CD8-positive, alpha-beta memory T cell (primary cell): ENCODE measurements at regions not wholly inside any gene's neighbourhood (a gene's known extent, or its start where the extent isn't known, plus 50 kb on each side); places are given as distances from the start of the nearest gene placed in this dataset.

Source experiments
- CTCF ChIA-PET: fragments of 350-600 bp; sonication (Branson Sonifier 250); formaldehyde crosslinking; loops from one replicate; lab custom pipeline; 2021; ENCODE audit warnings: antibody characterized with exemption; lab: Charles Lee
- POLR2A ChIA-PET: fragments of 350-600 bp; sonication (Branson Sonifier 250); formaldehyde crosslinking; loops from one replicate; lab custom pipeline; 2021; ENCODE audit warnings: antibody characterized with exemption; lab: Charles Lee
- DNase-seq, 5 donors: peaks; one replicate each; pipeline versions ENCODE4 v3.0.0 to v3.0.0-alpha.2; 2020 to 2022; ENCODE audit warnings: mixed read lengths in 1 of 5
- H3K27ac ChIP-seq: one replicate; pipeline ENCODE4 v1.7.0; 2013; ENCODE audit warnings: low read depth, mild to moderate bottlenecking, low read length, moderate library complexity
- H3K27me3 ChIP-seq: 2 replicates; pipeline ENCODE4 v1.7.0; 2013; ENCODE audit warnings: low read length, mild to moderate bottlenecking; ENCODE audit not compliant: insufficient read depth, poor library complexity, severe bottlenecking
- H3K36me3 ChIP-seq: 2 replicates; pipeline ENCODE4 v1.7.0; 2013; ENCODE audit warnings: mild to moderate bottlenecking, low read length, moderate library complexity; ENCODE audit not compliant: insufficient read depth
- H3K4me1 ChIP-seq: 2 replicates; pipeline ENCODE4 v1.7.0; 2013; ENCODE audit warnings: mild to moderate bottlenecking, low read length, moderate library complexity; ENCODE audit not compliant: insufficient read depth
- H3K4me3 ChIP-seq: 2 replicates; pipeline ENCODE4 v1.7.0; 2013; ENCODE audit warnings: mild to moderate bottlenecking, low read length
- H3K9me3 ChIP-seq: 2 replicates; pipeline ENCODE4 v1.7.0; 2013; ENCODE audit warnings: mild to moderate bottlenecking, low read length
- H3K27ac Mint-ChIP-seq, 8 donors: one replicate each; pipeline ENCODE4 v1.8.0; 2020 to 2021; ENCODE audit warnings: mixed read lengths in 8 of 8, mild to moderate bottlenecking in 6 of 8, inconsistent platforms in 3 of 8, moderate library complexity in 3 of 8
- H3K27me3 Mint-ChIP-seq, 2 donors: one replicate each; pipeline ENCODE4 v1.8.0; 2020 to 2021; ENCODE audit warnings: mixed read lengths in 2 of 2, mild to moderate bottlenecking in 1 of 2, moderate library complexity in 1 of 2
- H3K36me3 Mint-ChIP-seq, 3 donors: one replicate each; pipeline ENCODE4 v1.8.0; 2020 to 2021; ENCODE audit warnings: mixed read lengths in 3 of 3, inconsistent platforms in 1 of 3, mild to moderate bottlenecking in 1 of 3
- H3K4me1 Mint-ChIP-seq, 3 donors: one replicate each; pipeline ENCODE4 v1.8.0; 2020 to 2021; ENCODE audit warnings: mixed read lengths in 3 of 3, inconsistent platforms in 1 of 3, mild to moderate bottlenecking in 1 of 3
- H3K4me3 Mint-ChIP-seq, 7 donors: one replicate each; pipeline ENCODE4 v1.8.0; 2020 to 2021; ENCODE audit warnings: mixed read lengths in 7 of 7, mild to moderate bottlenecking in 6 of 7, moderate library complexity in 4 of 7, inconsistent platforms in 2 of 7
- H3K9me3 Mint-ChIP-seq, 5 donors: one replicate each; pipeline ENCODE4 v1.8.0; 2020 to 2022; ENCODE audit warnings: mixed read lengths in 5 of 5, mild to moderate bottlenecking in 3 of 5, moderate library complexity in 2 of 5, inconsistent platforms in 1 of 5

DNA sequence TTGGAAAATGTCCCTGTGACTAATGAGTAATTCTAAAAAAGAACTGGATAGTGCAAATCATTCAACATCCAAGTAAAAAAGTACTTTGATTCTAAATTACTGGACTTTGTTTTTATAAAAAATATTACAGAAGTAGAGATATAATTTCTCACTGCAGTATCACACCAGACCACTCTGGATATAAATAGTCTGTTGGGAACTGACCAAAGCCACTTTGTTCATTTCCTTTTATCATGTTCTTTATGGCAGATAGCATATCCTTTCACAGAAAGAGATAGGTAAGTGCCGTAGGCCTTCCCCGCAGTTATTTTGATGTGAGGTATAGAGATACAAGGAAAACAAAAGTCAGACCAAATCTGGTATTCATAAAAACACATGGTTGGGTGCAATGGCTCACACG, 827.4 kb upstream of the GRAMD2B start:
- Histone ChIP-seq H3K4me3 (no peak overlapping the region), H3K27ac (no peak overlapping the region), H3K9me3 (no peaks in the 10 kb centered on the region), H3K36me3 (no peaks in the 10 kb centered on the region), H3K4me1 (no peaks in the 10 kb centered on the region), H3K27me3 (no peaks in the 10 kb centered on the region)
- no peak for DNase-seq
- ChIA-PET POLR2A (no interaction called here), CTCF (no interaction called here)
- H3K27ac Mint-ChIP-seq = no peak overlapping the region
- H3K9me3 Mint-ChIP-seq = peaks cover 0 to 11% (median 5%) of the 10 kb centered on the region in 5 donors
- no peaks in the 10 kb centered on the region for H3K4me1 Mint-ChIP-seq
- H3K27me3 Mint-ChIP-seq = no peaks in the 10 kb centered on the region
- no peak overlapping the region for H3K4me3 Mint-ChIP-seq
- no peaks in the 10 kb centered on the region for H3K36me3 Mint-ChIP-seq

DNA sequence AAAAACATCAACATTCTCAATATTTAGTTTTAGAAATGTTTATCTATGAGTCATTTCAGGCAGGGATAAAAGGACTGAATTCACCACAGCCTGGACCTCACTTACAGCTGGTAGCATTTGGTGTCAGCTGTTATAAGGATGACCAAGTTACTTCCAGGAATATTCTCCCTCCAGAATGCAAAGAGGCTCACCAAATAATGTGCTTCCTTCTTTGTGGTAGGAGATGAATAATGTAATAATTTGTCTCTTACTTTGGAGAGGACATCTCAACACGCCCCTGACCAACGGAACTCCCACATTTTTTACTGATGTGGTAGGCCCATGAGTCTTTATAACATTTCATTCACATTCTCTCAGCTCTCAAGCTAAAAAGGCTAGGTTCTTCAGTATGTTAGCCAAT, 825.9 kb upstream of the GRAMD2B start:
- no peak overlapping the region for H3K27ac Mint-ChIP-seq
- no peaks in the 10 kb centered on the region for H3K27me3 Mint-ChIP-seq
- no peaks in the 10 kb centered on the region for H3K9me3 ChIP-seq
- no peak for DNase-seq
- no peak overlapping the region for H3K4me3 ChIP-seq
- H3K27me3 ChIP-seq = no peaks in the 10 kb centered on the region
- no peaks in the 10 kb centered on the region for H3K4me1 Mint-ChIP-seq
- peaks cover 0 to 11% (median 5%) of the 10 kb centered on the region in 5 donors for H3K9me3 Mint-ChIP-seq
- no peaks in the 10 kb centered on the region for H3K36me3 Mint-ChIP-seq
- no peaks in the 10 kb centered on the region for H3K4me1 ChIP-seq
- POLR2A ChIA-PET = no interaction called here
- CTCF ChIA-PET = interaction anchor here (1.4 kb wide), 1 partner anchor 21 kb away, joined by 4 read pairs; no protein-coding TSS in a partner anchor
- H3K36me3 ChIP-seq = no peaks in the 10 kb centered on the region
- no peak overlapping the region for H3K4me3 Mint-ChIP-seq
- H3K27ac ChIP-seq = no peak overlapping the region

GRCh38 chr5:125600559-125600958, 822.6 kb upstream of the GRAMD2B start:
- Mint-ChIP-seq H3K36me3 (no peaks in the 10 kb centered on the region), H3K4me1 (no peaks in the 10 kb centered on the region), H3K9me3 (peaks cover 0 to 6% (median 3%) of the 10 kb centered on the region in 5 donors), H3K27me3 (no peaks in the 10 kb centered on the region), H3K4me3 (no peak overlapping the region), H3K27ac (peak overlapping the region in 1 of 8 donors; percentile 47)
- no peak for DNase-seq
- Histone ChIP-seq H3K9me3 (no peaks in the 10 kb centered on the region), H3K4me3 (no peak overlapping the region), H3K36me3 (no peaks in the 10 kb centered on the region), H3K27me3 (no peaks in the 10 kb centered on the region), H3K4me1 (no peaks in the 10 kb centered on the region), H3K27ac (no peak overlapping the region)
- ChIA-PET POLR2A (no interaction called here), CTCF (no interaction called here)

DNA sequence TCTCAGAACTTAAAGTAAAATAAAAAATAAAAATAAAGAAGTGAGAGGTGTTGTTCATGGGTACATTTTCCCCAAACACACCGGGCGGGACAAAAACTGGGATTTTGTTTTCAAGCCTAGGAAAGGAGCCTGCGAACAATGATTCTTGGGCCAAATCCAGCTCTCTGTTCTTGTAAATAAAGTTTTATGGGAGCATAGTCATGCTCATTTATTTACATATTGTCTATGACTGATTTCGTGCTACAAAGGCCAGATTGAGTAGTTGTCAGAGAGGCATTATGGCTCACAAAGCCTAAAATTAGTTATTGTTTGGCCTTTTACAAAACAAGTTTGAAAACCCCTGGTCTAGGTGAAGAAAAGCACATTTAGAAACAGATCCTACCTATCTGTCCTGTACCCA, 821.0 kb upstream of the GRAMD2B start:
- Histone ChIP-seq H3K4me3 (no peak overlapping the region), H3K27me3 (no peaks in the 10 kb centered on the region), H3K36me3 (no peaks in the 10 kb centered on the region), H3K9me3 (no peaks in the 10 kb centered on the region), H3K27ac (no peak overlapping the region), H3K4me1 (no peaks in the 10 kb centered on the region)
- Mint-ChIP-seq H3K27me3 (no peaks in the 10 kb centered on the region), H3K4me1 (no peaks in the 10 kb centered on the region), H3K4me3 (no peak overlapping the region), H3K9me3 (peaks cover 0 to 12% (median 6%) of the 10 kb centered on the region in 5 donors), H3K36me3 (no peaks in the 10 kb centered on the region), H3K27ac (no peak overlapping the region)
- no peak for DNase-seq
- POLR2A ChIA-PET = no interaction called here
- CTCF ChIA-PET = no interaction called here

DNA sequence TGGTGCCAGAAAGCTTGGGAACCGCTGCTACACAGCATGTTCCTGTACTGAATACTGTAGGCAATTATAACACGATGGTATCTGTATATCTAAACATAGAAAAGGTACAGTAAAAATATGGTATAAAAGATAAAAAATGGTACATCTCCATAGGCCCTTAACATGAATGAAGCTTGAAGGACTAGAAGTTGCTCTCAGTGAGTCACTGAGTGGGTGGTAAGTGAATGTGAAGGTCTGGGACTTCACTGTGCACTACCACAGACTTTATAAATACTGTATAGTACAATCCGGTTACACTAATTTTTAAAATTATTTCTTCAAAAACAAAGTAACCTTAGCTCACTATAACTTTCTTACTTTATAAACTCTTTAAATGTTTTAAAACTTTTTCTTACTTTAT, 819.9 kb upstream of the GRAMD2B start:
- Histone ChIP-seq H3K27me3 (no peaks in the 10 kb centered on the region), H3K9me3 (no peaks in the 10 kb centered on the region), H3K36me3 (no peaks in the 10 kb centered on the region), H3K27ac (no peak overlapping the region), H3K4me3 (no peak overlapping the region), H3K4me1 (no peaks in the 10 kb centered on the region)
- ChIA-PET POLR2A (no interaction called here), CTCF (no interaction called here)
- no peak overlapping the region for H3K4me3 Mint-ChIP-seq
- H3K27ac Mint-ChIP-seq = no peak overlapping the region
- peaks cover 0 to 16% (median 6%) of the 10 kb centered on the region in 5 donors for H3K9me3 Mint-ChIP-seq
- peaks cover 0 to 2% of the 10 kb centered on the region in 2 donors for H3K27me3 Mint-ChIP-seq
- no peaks in the 10 kb centered on the region for H3K4me1 Mint-ChIP-seq
- DNase-seq = no peak
- H3K36me3 Mint-ChIP-seq = no peaks in the 10 kb centered on the region

- Mint-ChIP-seq H3K4me3 (no peak overlapping the region), H3K27ac (no peak overlapping the region), H3K9me3 (peaks cover 0 to 18% (median 6%) of the 10 kb centered on the region in 5 donors), H3K4me1 (no peaks in the 10 kb centered on the region), H3K27me3 (peaks cover 0 to 2% of the 10 kb centered on the region in 2 donors), H3K36me3 (no peaks in the 10 kb centered on the region)
- no peak for DNase-seq
- no peaks in the 10 kb centered on the region for H3K36me3 ChIP-seq
- POLR2A ChIA-PET = no interaction called here
- CTCF ChIA-PET = no interaction called here
- H3K9me3 ChIP-seq = no peaks in the 10 kb centered on the region
- no peaks in the 10 kb centered on the region for H3K27me3 ChIP-seq
- H3K4me3 ChIP-seq = no peak overlapping the region
- H3K4me1 ChIP-seq = no peaks in the 10 kb centered on the region
- H3K27ac ChIP-seq = no peak overlapping the region
These were observed 819.1 kb upstream of the GRAMD2B start for GRCh38 chr5:125604104-125604503.

DNA sequence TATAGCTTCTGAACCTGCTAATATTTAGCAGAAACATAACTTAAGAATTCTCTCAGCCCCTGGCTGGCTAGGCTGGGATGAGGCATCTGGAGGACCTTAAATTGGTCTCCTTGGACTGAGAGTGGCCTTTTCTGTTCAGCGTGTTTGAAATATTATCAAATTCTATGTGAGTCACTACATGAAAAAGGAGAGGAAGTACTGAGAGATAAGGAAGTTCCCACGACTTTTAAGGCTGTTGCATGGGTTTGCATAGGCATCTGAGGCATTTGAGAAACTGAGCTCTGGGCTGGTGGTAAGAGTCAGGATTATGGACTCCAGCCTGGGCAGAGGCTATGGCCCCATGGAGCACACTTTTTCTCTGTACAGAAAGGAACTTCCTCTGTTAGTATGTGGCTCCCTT, 816.2 kb upstream of the GRAMD2B start:
- Mint-ChIP-seq H3K4me1 (no peaks in the 10 kb centered on the region), H3K27ac (no peak overlapping the region), H3K27me3 (peaks cover 0 to 2% of the 10 kb centered on the region in 2 donors), H3K36me3 (no peaks in the 10 kb centered on the region), H3K4me3 (no peak overlapping the region), H3K9me3 (peaks cover 0 to 18% (median 5%) of the 10 kb centered on the region in 5 donors)
- ChIA-PET POLR2A (no interaction called here), CTCF (no interaction called here)
- Histone ChIP-seq H3K4me1 (no peaks in the 10 kb centered on the region), H3K27ac (no peak overlapping the region), H3K9me3 (no peaks in the 10 kb centered on the region), H3K4me3 (no peak overlapping the region), H3K36me3 (no peaks in the 10 kb centered on the region), H3K27me3 (no peaks in the 10 kb centered on the region)
- no peak for DNase-seq

- Mint-ChIP-seq H3K27ac (no peak overlapping the region), H3K9me3 (peaks cover 0 to 22% (median 5%) of the 10 kb centered on the region in 5 donors), H3K4me1 (no peaks in the 10 kb centered on the region), H3K4me3 (no peak overlapping the region), H3K27me3 (peaks cover 0 to 2% of the 10 kb centered on the region in 2 donors), H3K36me3 (no peaks in the 10 kb centered on the region)
- ChIA-PET CTCF (no interaction called here), POLR2A (no interaction called here)
- Histone ChIP-seq H3K27me3 (no peaks in the 10 kb centered on the region), H3K36me3 (no peaks in the 10 kb centered on the region), H3K27ac (no peak overlapping the region), H3K4me1 (no peaks in the 10 kb centered on the region), H3K9me3 (no peaks in the 10 kb centered on the region), H3K4me3 (no peak overlapping the region)
- no peak for DNase-seq
These were observed 814.2 kb upstream of the GRAMD2B start for GRCh38 chr5:125609011-125609410.

- Mint-ChIP-seq H3K4me3 (no peak overlapping the region), H3K27me3 (peaks cover 0 to 2% of the 10 kb centered on the region in 2 donors), H3K36me3 (no peaks in the 10 kb centered on the region), H3K27ac (no peak overlapping the region), H3K9me3 (peaks cover 0 to 22% (median 3%) of the 10 kb centered on the region in 5 donors), H3K4me1 (no peaks in the 10 kb centered on the region)
- no peaks in the 10 kb centered on the region for H3K36me3 ChIP-seq
- no peaks in the 10 kb centered on the region for H3K9me3 ChIP-seq
- DNase-seq = no peak
- H3K4me3 ChIP-seq = no peak overlapping the region
- no peaks in the 10 kb centered on the region for H3K27me3 ChIP-seq
- H3K4me1 ChIP-seq = no peaks in the 10 kb centered on the region
- CTCF ChIA-PET = no interaction called here
- H3K27ac ChIP-seq = no peak overlapping the region
- POLR2A ChIA-PET = no interaction called here
These were observed 812.3 kb upstream of the GRAMD2B start for GRCh38 chr5:125610892-125611291.
